Activated CD8-positive, alpha-beta memory T cell treated with anti-CD3 and anti-CD28 coated beads for 24 hours (primary cell): ENCODE measurements at regions not wholly inside any gene's neighbourhood (a gene's known extent, or its start where the extent isn't known, plus 50 kb on each side); places are given as distances from the start of the nearest gene placed in this dataset.

ENCODE experiments used
- DNase-seq: peaks from one replicate; pipeline ENCODE4 v3.0.0-alpha.2; 2020

GRCh38 chr6:37105148-37106050, 64.6 kb upstream of the PIM1 start:
- no peak for DNase-seq

GRCh38 chr6:37106051-37106363, 63.9 kb upstream of the PIM1 start:
- DNase-seq, result no peak

GRCh38 chr6:37106554-37106953, 63.4 kb upstream of the PIM1 start:
- DNase-seq, result no peak

- no peak for DNase-seq
These were observed 62.9 kb upstream of the PIM1 start for GRCh38 chr6:37106982-37107491.

GRCh38 chr6:37109714-37110499, 60.0 kb upstream of the PIM1 start:
- DNase-seq, result no peak

- no peak for DNase-seq
These were observed 59.2 kb upstream of the PIM1 start for GRCh38 chr6:37110500-37111461.

- DNase-seq, result no peak
These were observed 56.0 kb upstream of the PIM1 start for GRCh38 chr6:37113976-37114375.

- no peak for DNase-seq
These were observed 55.3 kb upstream of the PIM1 start for GRCh38 chr6:37114612-37115011.

GRCh38 chr6:37115236-37115895, 54.6 kb upstream of the PIM1 start:
- DNase-seq, result no peak

- no peak for DNase-seq
These were observed 53.6 kb upstream of the PIM1 start for GRCh38 chr6:37116326-37116725.

GRCh38 chr6:37119387-37119886, 50.5 kb upstream of the PIM1 start:
- DNase-seq, result no peak
